VCaP (cell line): ENCODE measurements at regions not wholly inside any gene's neighbourhood (a gene's known extent, or its start where the extent isn't known, plus 50 kb on each side); places are given as distances from the start of the nearest gene placed in this dataset.
A peak's percentile ranks its signal among the peaks of the same experiment; 100 is the strongest.

Experiments used
- H3K27ac ChIP-seq: fragments of 450-650 bp; 2 replicates; pipeline ENCODE4 v1.5.1; 2017
- TF ChIP-seq, protein P1 (sequence below): fragments of 450-650 bp; conservative IDR thresholded peaks from 2 replicates; pipeline ENCODE4 v1.5.1; 2017; ENCODE audit warnings: mild to moderate bottlenecking, moderate library complexity

DNA sequence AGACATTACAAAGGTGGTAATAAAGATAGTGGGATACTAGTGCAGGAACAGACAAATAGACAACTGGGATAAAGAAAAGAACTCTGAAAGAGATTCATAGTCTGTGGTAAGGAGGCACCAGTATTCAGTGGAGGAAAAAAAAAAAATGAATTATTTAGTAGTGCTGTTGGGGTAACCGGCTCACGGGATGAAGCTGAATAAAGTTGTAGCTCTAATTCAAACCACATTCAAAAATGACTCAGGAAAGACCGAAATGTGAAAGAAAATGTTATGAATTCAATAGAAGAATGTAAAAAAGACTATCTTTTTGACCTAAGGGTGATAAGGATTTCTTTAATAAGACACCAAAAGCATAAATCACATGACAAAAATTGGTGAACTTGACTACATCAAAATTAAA is 83.1 kb upstream of the HABP2 start:
- TF ChIP-seq, protein P1, sequence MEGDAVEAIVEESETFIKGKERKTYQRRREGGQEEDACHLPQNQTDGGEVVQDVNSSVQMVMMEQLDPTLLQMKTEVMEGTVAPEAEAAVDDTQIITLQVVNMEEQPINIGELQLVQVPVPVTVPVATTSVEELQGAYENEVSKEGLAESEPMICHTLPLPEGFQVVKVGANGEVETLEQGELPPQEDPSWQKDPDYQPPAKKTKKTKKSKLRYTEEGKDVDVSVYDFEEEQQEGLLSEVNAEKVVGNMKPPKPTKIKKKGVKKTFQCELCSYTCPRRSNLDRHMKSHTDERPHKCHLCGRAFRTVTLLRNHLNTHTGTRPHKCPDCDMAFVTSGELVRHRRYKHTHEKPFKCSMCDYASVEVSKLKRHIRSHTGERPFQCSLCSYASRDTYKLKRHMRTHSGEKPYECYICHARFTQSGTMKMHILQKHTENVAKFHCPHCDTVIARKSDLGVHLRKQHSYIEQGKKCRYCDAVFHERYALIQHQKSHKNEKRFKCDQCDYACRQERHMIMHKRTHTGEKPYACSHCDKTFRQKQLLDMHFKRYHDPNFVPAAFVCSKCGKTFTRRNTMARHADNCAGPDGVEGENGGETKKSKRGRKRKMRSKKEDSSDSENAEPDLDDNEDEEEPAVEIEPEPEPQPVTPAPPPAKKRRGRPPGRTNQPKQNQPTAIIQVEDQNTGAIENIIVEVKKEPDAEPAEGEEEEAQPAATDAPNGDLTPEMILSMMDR = no peak
- no peak overlapping the region for H3K27ac ChIP-seq

DNA sequence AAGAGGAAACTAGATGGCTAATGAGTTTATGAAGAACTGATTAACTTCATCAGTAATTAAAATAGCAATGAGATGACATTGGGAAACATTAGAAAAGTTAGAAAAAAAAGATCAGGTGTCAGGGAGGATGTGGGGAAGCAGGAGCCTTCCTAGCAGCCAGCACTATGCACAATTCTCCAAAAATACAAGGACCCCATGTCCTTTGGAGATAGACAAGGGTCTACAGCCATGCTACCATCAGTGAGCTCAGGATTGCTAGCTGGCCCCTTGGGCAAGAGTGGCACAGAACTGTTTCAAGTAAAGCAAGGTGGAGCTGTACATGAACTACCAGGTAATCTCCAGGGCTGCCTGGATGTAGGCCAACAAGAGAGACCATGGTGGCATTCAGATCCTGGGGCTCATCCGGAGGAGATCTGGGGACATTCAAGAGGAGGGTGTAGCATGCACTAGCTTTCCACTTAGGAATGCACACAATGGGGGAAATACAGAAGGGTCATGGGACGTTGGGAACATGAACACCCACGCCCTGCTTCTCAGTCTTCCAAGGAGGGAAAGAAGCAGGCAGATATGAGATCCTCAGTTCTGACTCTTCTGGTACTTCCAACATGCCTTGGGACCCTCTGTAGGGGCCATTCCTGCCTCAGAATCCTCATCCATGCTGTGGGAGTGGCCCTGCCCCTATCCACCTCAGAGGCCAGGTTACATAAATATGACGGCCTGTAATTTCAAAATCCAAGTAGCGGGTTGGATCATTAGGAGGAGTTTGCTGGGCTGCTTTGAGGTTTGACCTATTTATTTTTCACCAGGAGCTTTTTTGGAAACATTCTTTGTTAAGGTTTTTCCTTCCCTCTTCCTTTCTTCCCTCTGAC is 82.2 kb upstream of the HABP2 start:
- TF ChIP-seq, protein P1 = no peak
- H3K27ac ChIP-seq = no peak overlapping the region

DNA sequence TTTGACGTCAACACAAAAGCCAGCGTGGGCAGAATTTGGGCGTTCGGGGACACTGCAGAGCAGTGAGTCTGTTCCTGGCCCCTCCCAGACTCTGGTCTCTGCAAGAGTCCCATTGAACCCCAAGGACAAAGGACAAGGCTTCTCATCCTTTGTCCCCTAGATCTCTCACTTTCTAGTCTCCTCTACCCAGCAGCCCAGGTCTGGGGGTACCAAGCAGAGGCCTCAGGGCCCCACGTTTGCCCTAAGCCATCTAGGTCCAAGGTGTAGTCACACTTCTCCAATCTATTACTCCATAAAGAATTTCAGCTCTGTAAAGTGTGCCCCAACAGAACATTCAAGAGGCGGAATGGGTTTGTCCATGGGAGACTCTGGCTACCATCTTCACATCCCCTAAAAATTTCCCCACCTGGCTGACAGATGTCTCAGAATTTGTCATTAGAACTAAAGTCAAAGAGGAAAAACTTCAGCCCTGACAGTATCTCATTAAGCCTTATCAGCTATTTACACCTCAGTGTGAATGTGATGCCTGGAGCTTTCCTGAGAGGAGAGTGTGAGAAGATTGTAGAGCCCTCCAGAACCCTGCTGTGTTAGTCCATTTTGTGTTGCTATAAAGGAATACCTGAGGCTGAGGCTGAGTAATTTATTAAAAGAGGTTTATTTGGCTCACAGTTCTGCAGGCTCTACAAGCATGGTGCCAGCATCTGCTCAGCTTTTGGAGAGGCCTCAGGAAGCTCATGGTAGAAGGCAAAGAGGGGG is 81.4 kb upstream of the HABP2 start:
- TF ChIP-seq, protein P1 = no peak
- no peak overlapping the region for H3K27ac ChIP-seq

DNA sequence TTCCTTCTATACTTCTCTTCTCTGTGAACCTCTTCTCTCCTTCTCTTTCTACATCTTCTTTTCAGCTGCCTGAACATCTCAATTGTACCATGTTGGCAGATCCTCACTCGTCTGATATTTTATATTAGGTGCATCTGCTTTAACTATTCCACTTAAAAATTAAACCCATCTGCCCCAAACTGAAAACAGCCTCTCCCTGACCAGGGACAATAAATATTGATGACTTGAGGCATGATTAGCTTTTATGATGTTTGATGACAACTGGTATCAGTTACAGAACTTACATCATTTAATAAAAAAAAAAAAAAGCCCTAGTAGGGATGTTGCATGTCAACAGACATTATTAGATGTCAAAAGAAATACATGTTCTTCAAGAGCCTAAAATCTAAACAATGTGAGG is 79.8 kb upstream of the HABP2 start:
- no peak overlapping the region for H3K27ac ChIP-seq
- TF ChIP-seq, protein P1 = no peak

DNA sequence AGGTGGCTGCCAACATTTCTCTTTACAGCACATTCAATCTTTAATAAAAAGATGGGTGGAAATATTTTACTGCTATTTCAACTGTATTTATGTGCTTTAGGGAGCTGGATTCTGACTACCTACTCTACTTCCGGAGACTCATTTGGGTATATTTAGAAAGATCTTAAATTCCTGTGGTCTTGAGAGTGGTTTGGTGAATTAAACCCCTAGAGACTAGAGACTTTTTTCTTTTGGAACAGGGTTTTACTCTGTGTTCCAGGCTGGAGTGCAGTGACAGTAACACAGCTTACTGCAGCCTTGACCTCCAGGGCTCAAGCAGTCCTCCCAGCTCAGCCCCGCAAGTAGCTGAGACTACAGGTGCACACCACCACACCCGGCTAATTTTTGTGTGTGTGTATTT is 79.0 kb upstream of the HABP2 start:
- TF ChIP-seq, protein P1 = no peak
- H3K27ac ChIP-seq = peak overlapping the region; percentile 79; the same call in 1 of the 2 replicates

DNA sequence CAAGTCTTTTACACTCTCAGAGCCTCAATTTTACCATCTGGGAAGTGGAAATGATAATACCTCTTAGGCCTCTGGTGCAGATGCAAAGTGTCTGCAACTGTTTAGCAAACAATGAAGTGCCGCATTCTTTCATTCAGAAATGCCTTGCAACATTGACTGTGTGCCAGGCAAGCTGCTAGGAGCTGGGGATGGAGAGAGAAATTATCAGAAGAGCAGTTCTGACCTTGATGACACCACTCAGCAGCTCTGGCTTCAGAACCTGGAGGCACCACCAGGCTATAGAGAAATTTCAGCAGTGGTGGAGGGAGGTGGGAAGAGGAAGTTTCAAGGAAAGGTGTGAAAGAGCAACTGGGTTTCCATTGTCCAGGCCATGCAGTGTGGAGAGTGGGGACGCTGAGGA is 78.1 kb upstream of the HABP2 start:
- TF ChIP-seq, protein P1 = no peak
- peak overlapping the region; percentile 79 for H3K27ac ChIP-seq

DNA sequence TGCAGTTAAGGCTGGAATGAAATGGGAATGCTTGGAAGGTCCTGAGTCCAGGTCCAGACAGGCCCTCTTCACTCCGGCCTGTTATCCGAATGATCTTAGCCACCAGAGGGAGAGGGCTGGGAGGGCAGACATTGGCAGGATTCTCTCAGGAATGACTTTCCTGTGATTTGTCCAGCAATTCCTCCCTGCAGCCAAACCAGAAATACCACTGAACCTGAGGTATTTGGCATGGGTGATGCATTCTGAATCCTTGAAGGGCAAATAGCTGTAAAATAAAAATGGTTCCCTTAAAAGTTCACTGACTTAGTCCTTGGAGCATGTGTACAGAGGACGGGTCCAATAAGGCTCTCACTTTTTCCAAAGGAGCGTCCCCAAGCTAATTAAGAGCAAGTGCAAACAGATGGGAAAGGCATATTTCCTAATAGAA is 77.5 kb upstream of the HABP2 start:
- peak overlapping the region; percentile 79 for H3K27ac ChIP-seq

More for the DNA sequence above, 77.5 kb upstream of the HABP2 start:
- TF ChIP-seq, protein P1 = peak; percentile 42
